ENCODE measurements at regions not wholly inside any gene's neighbourhood (a gene's known extent, or its start where the extent isn't known, plus 50 kb on each side); places are given as distances from the start of the nearest gene placed in this dataset.

DNA sequence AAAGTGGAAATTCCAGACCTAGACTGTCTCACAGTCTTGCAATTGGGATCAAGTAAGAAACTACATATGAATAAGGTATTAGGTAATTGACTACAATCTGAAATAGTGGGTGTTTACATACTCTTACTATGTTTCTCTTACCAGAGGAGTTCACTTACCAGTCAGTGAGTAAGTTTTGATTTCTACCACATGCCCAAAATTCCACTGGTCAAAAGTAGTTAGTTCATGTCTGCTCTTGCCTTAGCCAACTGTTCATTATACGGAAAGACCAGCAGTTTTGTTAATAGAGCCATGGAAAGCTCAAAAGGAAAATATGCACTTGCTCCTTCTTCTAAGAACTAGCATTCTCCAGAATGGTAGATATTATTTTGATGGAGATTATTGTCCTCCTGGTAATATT, 490.8 kb downstream of the RFC3 start:
- ATAC-seq (ENCODE audit: insufficient read depth, low read depth): no peak
- H3K36me3 ChIP-seq (ENCODE audit: insufficient read depth, low read length): no peaks in the 10 kb centered on the region
- no peak for TF ChIP-seq EZH2 (IDR thresholded peaks at IDR 0.05; ENCODE audit: borderline replicate concordance, low read depth, low read length, severe bottlenecking)
- TF ChIP-seq, protein P1, sequence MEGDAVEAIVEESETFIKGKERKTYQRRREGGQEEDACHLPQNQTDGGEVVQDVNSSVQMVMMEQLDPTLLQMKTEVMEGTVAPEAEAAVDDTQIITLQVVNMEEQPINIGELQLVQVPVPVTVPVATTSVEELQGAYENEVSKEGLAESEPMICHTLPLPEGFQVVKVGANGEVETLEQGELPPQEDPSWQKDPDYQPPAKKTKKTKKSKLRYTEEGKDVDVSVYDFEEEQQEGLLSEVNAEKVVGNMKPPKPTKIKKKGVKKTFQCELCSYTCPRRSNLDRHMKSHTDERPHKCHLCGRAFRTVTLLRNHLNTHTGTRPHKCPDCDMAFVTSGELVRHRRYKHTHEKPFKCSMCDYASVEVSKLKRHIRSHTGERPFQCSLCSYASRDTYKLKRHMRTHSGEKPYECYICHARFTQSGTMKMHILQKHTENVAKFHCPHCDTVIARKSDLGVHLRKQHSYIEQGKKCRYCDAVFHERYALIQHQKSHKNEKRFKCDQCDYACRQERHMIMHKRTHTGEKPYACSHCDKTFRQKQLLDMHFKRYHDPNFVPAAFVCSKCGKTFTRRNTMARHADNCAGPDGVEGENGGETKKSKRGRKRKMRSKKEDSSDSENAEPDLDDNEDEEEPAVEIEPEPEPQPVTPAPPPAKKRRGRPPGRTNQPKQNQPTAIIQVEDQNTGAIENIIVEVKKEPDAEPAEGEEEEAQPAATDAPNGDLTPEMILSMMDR (IDR thresholded peaks at IDR 0.05; ENCODE audit: borderline replicate concordance, extremely low read depth, low read length, poor library complexity, severe bottlenecking): no peak
- no peaks in the 10 kb centered on the region for H3K27me3 ChIP-seq (ENCODE audit: insufficient read depth, low read length, poor library complexity)
- no peak overlapping the region for H3K4me2 ChIP-seq (ENCODE audit: insufficient read depth, low read length)
- no peaks in the 10 kb centered on the region for H3K4me1 ChIP-seq (ENCODE audit: insufficient read depth, low read length)
- H3K4me3 ChIP-seq (ENCODE audit: low read depth in 1 of 2, low read length in 2 of 2): no peak overlapping the region
- DNase-seq: no peak
- H3K9ac ChIP-seq (ENCODE audit: low read depth, low read length): no peak overlapping the region
- no peak overlapping the region for H3K27ac ChIP-seq (ENCODE audit: low read length)
- H3K9me3 ChIP-seq (ENCODE audit: insufficient read depth, low read length, severe bottlenecking): no peaks in the 10 kb centered on the region
- no peak overlapping the region for H2AFZ ChIP-seq (ENCODE audit: low read depth, low read length)
- H3K79me2 ChIP-seq (ENCODE audit: insufficient read depth, low read length): no peaks in the 10 kb centered on the region
- H4K20me1 ChIP-seq (ENCODE audit: insufficient read depth, low read length): no peaks in the 10 kb centered on the region

DNA sequence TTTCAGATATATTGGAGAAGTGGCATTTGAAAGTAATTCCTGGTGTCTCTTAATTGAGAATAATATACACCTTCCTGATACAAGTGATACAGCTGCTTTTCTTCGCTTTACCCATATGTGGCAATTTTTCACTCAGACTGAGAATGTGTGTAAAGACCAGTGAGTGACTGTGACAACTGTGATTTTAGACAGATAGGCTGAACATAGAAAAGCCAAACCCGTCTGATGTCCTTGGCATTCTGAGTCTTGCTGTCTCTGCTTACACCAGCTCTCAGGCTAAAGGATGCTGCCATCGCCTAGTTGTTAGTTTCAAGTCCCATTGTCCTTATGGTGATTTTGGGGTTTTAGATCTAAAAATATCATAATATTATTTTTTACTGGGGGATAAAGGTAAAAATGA, 492.6 kb downstream of the RFC3 start:
- no peak for ATAC-seq (ENCODE audit: insufficient read depth, low read depth)
- Histone ChIP-seq H3K79me2 (ENCODE audit: insufficient read depth, low read length) (no peaks in the 10 kb centered on the region), H3K4me2 (ENCODE audit: insufficient read depth, low read length) (no peak overlapping the region), H4K20me1 (ENCODE audit: insufficient read depth, low read length) (no peaks in the 10 kb centered on the region), H3K27me3 (ENCODE audit: insufficient read depth, low read length, poor library complexity) (no peaks in the 10 kb centered on the region), H3K27ac (ENCODE audit: low read length) (no peak overlapping the region), H3K9me3 (ENCODE audit: insufficient read depth, low read length, severe bottlenecking) (no peaks in the 10 kb centered on the region), H2AFZ (ENCODE audit: low read depth, low read length) (no peak overlapping the region), H3K4me1 (ENCODE audit: insufficient read depth, low read length) (no peaks in the 10 kb centered on the region), H3K9ac (ENCODE audit: low read depth, low read length) (no peak overlapping the region), H3K4me3 (ENCODE audit: low read depth in 1 of 2, low read length in 2 of 2) (no peak overlapping the region), H3K36me3 (ENCODE audit: insufficient read depth, low read length) (no peaks in the 10 kb centered on the region)
- TF ChIP-seq EZH2 (IDR thresholded peaks at IDR 0.05; ENCODE audit: borderline replicate concordance, low read depth, low read length, severe bottlenecking): no peak
- TF ChIP-seq, protein P1 (IDR thresholded peaks at IDR 0.05; ENCODE audit: borderline replicate concordance, extremely low read depth, low read length, poor library complexity, severe bottlenecking): no peak
- no peak for DNase-seq

DNA sequence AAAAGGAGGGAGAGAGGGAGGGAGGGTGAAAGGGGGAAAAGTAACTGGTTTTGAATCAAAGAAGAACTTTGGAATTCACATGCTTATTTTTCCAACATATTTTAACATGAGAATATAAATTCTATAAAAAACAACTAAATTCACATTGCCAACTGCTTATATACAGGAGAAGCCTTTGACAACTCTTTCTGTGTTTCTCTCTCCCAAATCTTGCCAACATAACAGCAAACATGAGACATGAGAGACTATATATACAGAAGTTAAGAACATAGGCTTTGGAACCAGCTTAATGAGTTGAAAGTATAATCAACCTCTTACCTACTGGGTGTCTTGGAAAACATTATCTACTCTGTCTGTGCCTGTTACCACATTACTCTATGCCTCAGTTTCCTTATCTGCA, 493.3 kb downstream of the RFC3 start:
- Histone ChIP-seq H3K4me1 (ENCODE audit: insufficient read depth, low read length) (no peaks in the 10 kb centered on the region), H3K79me2 (ENCODE audit: insufficient read depth, low read length) (no peaks in the 10 kb centered on the region), H3K9ac (ENCODE audit: low read depth, low read length) (no peak overlapping the region), H3K9me3 (ENCODE audit: insufficient read depth, low read length, severe bottlenecking) (no peaks in the 10 kb centered on the region), H3K36me3 (ENCODE audit: insufficient read depth, low read length) (no peaks in the 10 kb centered on the region), H3K4me2 (ENCODE audit: insufficient read depth, low read length) (no peak overlapping the region), H4K20me1 (ENCODE audit: insufficient read depth, low read length) (no peaks in the 10 kb centered on the region), H3K27me3 (ENCODE audit: insufficient read depth, low read length, poor library complexity) (no peaks in the 10 kb centered on the region), H3K4me3 (ENCODE audit: low read depth in 1 of 2, low read length in 2 of 2) (no peak overlapping the region), H2AFZ (ENCODE audit: low read depth, low read length) (no peak overlapping the region), H3K27ac (ENCODE audit: low read length) (no peak overlapping the region)
- DNase-seq (no peak), ATAC-seq (ENCODE audit: insufficient read depth, low read depth) (no peak)
- no peak for TF ChIP-seq EZH2 (IDR thresholded peaks at IDR 0.05; ENCODE audit: borderline replicate concordance, low read depth, low read length, severe bottlenecking)
- TF ChIP-seq, protein P1 (IDR thresholded peaks at IDR 0.05; ENCODE audit: borderline replicate concordance, extremely low read depth, low read length, poor library complexity, severe bottlenecking): no peak

GRCh38 chr13:34312578-34312977, 494.6 kb downstream of the RFC3 start:
- H4K20me1 ChIP-seq (ENCODE audit: insufficient read depth, low read length): no peaks in the 10 kb centered on the region
- DNase-seq: no peak
- no peaks in the 10 kb centered on the region for H3K9me3 ChIP-seq (ENCODE audit: insufficient read depth, low read length, severe bottlenecking)
- TF ChIP-seq EZH2 (IDR thresholded peaks at IDR 0.05; ENCODE audit: borderline replicate concordance, low read depth, low read length, severe bottlenecking): no peak
- TF ChIP-seq, protein P1 (IDR thresholded peaks at IDR 0.05; ENCODE audit: borderline replicate concordance, extremely low read depth, low read length, poor library complexity, severe bottlenecking): no peak
- H3K4me2 ChIP-seq (ENCODE audit: insufficient read depth, low read length): no peak overlapping the region
- no peaks in the 10 kb centered on the region for H3K79me2 ChIP-seq (ENCODE audit: insufficient read depth, low read length)
- H3K4me3 ChIP-seq (ENCODE audit: low read depth in 1 of 2, low read length in 2 of 2): no peak overlapping the region
- no peaks in the 10 kb centered on the region for H3K27me3 ChIP-seq (ENCODE audit: insufficient read depth, low read length, poor library complexity)
- no peak for ATAC-seq (ENCODE audit: insufficient read depth, low read depth)
- H3K9ac ChIP-seq (ENCODE audit: low read depth, low read length): no peak overlapping the region
- no peak overlapping the region for H2AFZ ChIP-seq (ENCODE audit: low read depth, low read length)
- H3K36me3 ChIP-seq (ENCODE audit: insufficient read depth, low read length): no peaks in the 10 kb centered on the region
- H3K27ac ChIP-seq (ENCODE audit: low read length): no peak overlapping the region
- no peaks in the 10 kb centered on the region for H3K4me1 ChIP-seq (ENCODE audit: insufficient read depth, low read length)

Measured in DND-41 (cell line).